ENCODE measurements at regions not wholly inside any gene's neighbourhood (a gene's known extent, or its start where the extent isn't known, plus 50 kb on each side); places are given as distances from the start of the nearest gene placed in this dataset.

DNA sequence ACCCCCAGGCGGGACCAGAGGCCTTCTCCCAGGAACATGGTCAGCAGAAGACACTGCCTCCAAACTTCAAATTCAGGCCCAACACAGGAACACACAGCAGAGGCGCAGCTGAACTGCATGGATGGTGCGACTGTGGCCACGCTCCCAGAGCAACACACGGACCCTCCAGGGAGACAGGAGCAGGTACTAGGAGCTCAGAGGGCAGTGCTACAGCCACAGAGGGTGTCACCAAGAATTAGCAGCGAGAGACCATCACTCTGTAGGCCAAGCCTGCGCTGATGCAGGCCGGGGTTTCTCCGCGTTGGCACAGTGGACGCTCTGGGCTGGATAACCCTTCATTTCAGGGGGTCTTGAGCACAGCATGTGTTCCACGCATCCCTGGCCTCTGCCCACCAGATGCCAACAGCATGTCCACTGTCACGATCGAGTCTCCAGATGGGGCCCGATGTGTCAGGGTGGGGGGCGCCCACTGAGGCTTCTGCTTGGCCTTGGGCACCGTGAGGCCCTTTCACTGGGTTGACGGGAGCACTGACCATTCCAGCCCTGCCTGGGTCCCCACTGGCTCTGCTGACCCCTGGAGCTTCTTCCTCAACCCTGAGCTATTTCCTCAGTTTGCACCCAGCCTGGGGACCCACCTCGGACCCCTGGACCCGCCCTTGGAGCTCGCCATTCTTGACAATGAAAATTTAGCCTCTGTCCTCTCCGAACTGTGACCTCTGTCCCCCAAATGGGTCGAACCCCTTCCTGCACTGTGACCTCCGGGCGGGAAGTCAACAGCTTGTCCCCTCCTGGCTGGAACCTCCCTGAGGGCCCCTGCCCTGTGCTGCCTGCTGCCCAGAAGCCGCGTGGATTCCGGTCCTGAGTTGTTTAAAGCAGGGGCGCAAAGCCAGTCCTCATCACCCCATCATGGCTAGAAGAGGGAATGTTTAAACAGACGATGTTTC lies 239.4 kb downstream of the DLL1 start:
- TF ChIP-seq, protein P1, sequence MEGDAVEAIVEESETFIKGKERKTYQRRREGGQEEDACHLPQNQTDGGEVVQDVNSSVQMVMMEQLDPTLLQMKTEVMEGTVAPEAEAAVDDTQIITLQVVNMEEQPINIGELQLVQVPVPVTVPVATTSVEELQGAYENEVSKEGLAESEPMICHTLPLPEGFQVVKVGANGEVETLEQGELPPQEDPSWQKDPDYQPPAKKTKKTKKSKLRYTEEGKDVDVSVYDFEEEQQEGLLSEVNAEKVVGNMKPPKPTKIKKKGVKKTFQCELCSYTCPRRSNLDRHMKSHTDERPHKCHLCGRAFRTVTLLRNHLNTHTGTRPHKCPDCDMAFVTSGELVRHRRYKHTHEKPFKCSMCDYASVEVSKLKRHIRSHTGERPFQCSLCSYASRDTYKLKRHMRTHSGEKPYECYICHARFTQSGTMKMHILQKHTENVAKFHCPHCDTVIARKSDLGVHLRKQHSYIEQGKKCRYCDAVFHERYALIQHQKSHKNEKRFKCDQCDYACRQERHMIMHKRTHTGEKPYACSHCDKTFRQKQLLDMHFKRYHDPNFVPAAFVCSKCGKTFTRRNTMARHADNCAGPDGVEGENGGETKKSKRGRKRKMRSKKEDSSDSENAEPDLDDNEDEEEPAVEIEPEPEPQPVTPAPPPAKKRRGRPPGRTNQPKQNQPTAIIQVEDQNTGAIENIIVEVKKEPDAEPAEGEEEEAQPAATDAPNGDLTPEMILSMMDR (IDR thresholded peaks at IDR 0.05; ENCODE audit: low read depth, low read length): no peak
- TF ChIP-seq MAX (IDR thresholded peaks at IDR 0.05; ENCODE audit: low read depth, low read length) (no peak), MYC (IDR thresholded peaks at IDR 0.05; ENCODE audit: low read depth, low read length) (no peak), POLR2A (IDR thresholded peaks at IDR 0.05; ENCODE audit: extremely low read depth, insufficient read length) (no peak)
- H3K4me3 ChIP-seq (ENCODE audit: low read depth, low read length): no peak overlapping the region
- no peak for DNase-seq (ENCODE audit: low read depth)

- no peak for DNase-seq (ENCODE audit: low read depth)
- TF ChIP-seq POLR2A (IDR thresholded peaks at IDR 0.05; ENCODE audit: extremely low read depth, insufficient read length) (no peak), MYC (IDR thresholded peaks at IDR 0.05; ENCODE audit: low read depth, low read length) (no peak), MAX (IDR thresholded peaks at IDR 0.05; ENCODE audit: low read depth, low read length) (no peak)
- TF ChIP-seq, protein P1 (IDR thresholded peaks at IDR 0.05; ENCODE audit: low read depth, low read length): no peak
- no peak overlapping the region for H3K4me3 ChIP-seq (ENCODE audit: low read depth, low read length)
Observed at GRCh38 chr6:170050591-170051041, 240.3 kb downstream of the DLL1 start.

DNA sequence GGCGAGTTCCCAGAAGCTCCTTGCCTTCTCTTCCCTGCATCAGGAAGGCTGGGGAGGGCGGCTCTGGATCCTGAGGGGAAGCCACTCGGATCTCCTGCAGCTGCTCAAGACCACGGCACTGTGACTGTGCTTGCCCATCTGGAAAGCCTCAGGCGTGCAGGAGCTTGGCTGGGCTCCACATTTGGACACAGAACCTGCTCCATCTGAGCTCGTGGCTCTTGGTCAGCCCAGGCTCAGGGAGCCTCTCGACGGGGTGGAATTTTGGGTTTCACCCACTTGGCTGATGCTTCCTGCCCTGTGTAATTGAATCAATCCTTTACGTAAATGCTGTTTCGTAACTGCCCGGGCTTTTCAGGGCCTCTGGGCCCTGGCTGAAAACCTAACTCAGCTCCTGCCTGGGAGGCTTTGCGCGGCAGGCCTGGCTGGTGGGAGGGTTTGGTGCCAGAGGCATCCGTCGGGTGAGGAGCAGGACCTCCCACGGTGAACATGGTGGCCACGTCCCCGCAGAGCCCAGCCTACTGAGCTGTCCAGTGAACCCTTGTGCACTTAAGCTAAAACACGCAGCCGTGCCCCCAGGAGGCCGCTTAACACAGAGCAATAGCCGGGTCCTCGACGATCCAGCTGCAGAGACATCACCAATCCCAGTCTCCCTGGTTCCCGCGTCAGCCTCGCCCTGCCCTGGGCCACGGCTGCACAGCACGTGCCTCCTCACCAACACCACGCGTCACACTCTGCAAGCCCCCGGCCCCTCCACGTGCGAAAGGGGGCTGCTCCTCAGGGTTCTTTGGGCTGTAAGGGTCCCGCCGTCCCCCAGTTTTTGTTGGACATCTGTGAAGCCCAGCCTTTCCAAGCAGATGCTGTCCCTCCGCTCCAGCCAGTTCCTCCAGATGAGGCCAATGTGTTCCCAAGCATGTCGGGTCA lies 241.0 kb downstream of the DLL1 start:
- H3K4me3 ChIP-seq (ENCODE audit: low read depth, low read length): peak overlapping the region; percentile 29
- no peak for TF ChIP-seq POLR2A (IDR thresholded peaks at IDR 0.05; ENCODE audit: extremely low read depth, insufficient read length)
- TF ChIP-seq MYC (IDR thresholded peaks at IDR 0.05; ENCODE audit: low read depth, low read length): no peak
- TF ChIP-seq, protein P1 (IDR thresholded peaks at IDR 0.05; ENCODE audit: low read depth, low read length): no peak
- 0 out of 2 replicates have a peak, but pooled peaks have one; percentile 16 for TF ChIP-seq MAX (IDR thresholded peaks at IDR 0.05; ENCODE audit: low read depth, low read length)
- DNase-seq (ENCODE audit: low read depth): peak; percentile 93

DNA sequence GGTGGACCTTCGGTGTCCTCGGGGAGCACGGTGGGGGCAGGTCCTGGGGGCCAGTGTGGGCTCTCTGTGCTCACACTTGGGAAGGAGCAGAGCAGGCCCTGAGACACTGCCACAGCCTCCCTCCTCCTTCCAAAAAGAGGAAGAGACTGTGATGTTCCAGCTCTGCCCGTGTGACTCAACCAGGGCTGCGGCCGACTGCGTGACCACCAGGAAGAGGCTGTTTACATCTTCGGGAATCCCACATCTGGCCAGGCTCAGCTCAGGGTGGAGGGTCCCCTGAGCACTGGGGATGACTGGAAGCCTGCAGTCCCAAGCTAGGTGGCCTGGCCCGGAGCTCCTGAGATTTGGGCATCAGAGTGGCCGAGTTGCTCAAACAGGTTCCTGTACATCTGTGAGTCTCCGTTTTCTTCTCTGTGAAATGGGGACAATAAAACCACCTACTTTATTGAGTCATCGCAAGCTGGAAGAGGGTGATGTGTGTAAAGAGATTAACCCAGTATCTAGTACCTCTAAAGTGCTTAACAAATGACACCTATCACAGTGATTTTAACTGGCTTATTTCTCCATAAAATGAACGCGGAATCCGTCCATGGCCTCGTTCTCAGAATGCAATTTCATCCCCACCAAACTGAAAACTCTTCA lies 242.1 kb downstream of the DLL1 start:
- TF ChIP-seq MAX (IDR thresholded peaks at IDR 0.05; ENCODE audit: low read depth, low read length) (0 out of 2 replicates have a peak, but pooled peaks have one; percentile 49), POLR2A (IDR thresholded peaks at IDR 0.05; ENCODE audit: extremely low read depth, insufficient read length) (no peak), MYC (IDR thresholded peaks at IDR 0.05; ENCODE audit: low read depth, low read length) (peak; percentile 80)
- TF ChIP-seq, protein P1 (IDR thresholded peaks at IDR 0.05; ENCODE audit: low read depth, low read length): no peak
- H3K4me3 ChIP-seq (ENCODE audit: low read depth, low read length): peak overlapping the region; percentile 29
- peak; percentile 97 for DNase-seq (ENCODE audit: low read depth)

DNA sequence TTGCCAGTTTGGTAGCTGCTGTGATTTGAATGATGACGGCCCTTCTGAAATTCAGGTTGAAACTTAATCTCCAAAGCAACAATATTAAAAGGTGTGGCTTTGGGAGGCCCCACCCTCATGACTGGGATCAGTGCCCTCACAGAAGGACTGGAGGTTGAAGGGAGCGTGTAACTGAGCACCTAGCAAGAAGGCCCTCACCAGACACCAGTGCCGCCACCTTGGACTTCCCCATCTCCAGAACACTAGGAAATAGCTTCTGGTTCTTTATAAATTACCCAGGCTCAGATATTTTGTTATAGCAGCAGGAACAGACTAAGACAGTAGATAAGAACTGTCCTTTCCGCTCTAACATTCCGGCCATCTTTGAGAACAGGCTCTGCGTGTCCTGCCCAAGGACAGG lies 243.1 kb downstream of the DLL1 start:
- no peak overlapping the region for H3K4me3 ChIP-seq (ENCODE audit: low read depth, low read length)
- TF ChIP-seq MAX (IDR thresholded peaks at IDR 0.05; ENCODE audit: low read depth, low read length): no peak
- TF ChIP-seq, protein P1 (IDR thresholded peaks at IDR 0.05; ENCODE audit: low read depth, low read length): no peak
- no peak for TF ChIP-seq POLR2A (IDR thresholded peaks at IDR 0.05; ENCODE audit: extremely low read depth, insufficient read length)
- no peak for TF ChIP-seq MYC (IDR thresholded peaks at IDR 0.05; ENCODE audit: low read depth, low read length)
- peak; percentile 25 for DNase-seq (ENCODE audit: low read depth)
